ENCODE measurements at regions not wholly inside any gene's neighbourhood (a gene's known extent, or its start where the extent isn't known, plus 50 kb on each side); places are given as distances from the start of the nearest gene placed in this dataset.

- H3K36me3 ChIP-seq (ENCODE audit: control insufficient read depth in 2 of 2, insufficient read depth in 1 of 2, low read length in 2 of 2), result no peaks in the 10 kb centered on the region
- CTCF ChIA-PET, result no interaction called here
- H3K27ac ChIP-seq (ENCODE audit: extremely low read depth, low read depth, low read length), result no peak overlapping the region
- H3K9me3 ChIP-seq (ENCODE audit: control insufficient read depth, insufficient read depth, low read depth, low read length), result no peaks in the 10 kb centered on the region
- no peaks in the 10 kb centered on the region for H3K4me1 ChIP-seq (ENCODE audit: control insufficient read depth, insufficient read depth, low read length)
- POLR2A ChIA-PET, result no interaction called here
- TF ChIP-seq SETDB1 (IDR thresholded peaks at IDR 0.05; ENCODE audit: insufficient read length, low read length) (no peak), ZNF768 (tag by site-specific recombination; IDR thresholded peaks at IDR 0.05) (no peak), ZNF280D (tag by site-specific recombination; IDR thresholded peaks at IDR 0.05) (no peak), ZNF248 (tag by site-specific recombination; IDR thresholded peaks at IDR 0.05) (no peak), CTCF (tag by site-specific recombination; IDR thresholded peaks at IDR 0.05) (no peak), ZNF37A (tag by site-specific recombination; IDR thresholded peaks at IDR 0.05) (no peak), REPIN1 (tag by site-specific recombination; IDR thresholded peaks at IDR 0.05; ENCODE audit: low read depth) (no peak), ZNF747 (tag by site-specific recombination; IDR thresholded peaks at IDR 0.05) (no peak), TSHZ1 (tag by site-specific recombination; IDR thresholded peaks at IDR 0.05; ENCODE audit: borderline replicate concordance) (no peak), ZBTB11 (tag by site-specific recombination; conservative IDR thresholded peaks at IDR 0.05; ENCODE audit: low read depth) (no peak), ZNF837 (tag by site-specific recombination; IDR thresholded peaks at IDR 0.05) (no peak), ZNF324 (tag by site-specific recombination; IDR thresholded peaks at IDR 0.05) (no peak), ZBTB21 (tag by site-specific recombination; IDR thresholded peaks at IDR 0.05) (no peak), KLF7 (tag by site-specific recombination; IDR thresholded peaks at IDR 0.05; ENCODE audit: borderline replicate concordance) (no peak)
- H3K4me3 ChIP-seq (ENCODE audit: low read depth, low read length), result no peak overlapping the region
These were observed 269.4 kb upstream of the SMIM31 start for GRCh38 chr4:164484551-164484950.

GRCh38 chr4:164485136-164485535 lies 268.8 kb upstream of the SMIM31 start:
- CTCF ChIA-PET, result no interaction called here
- TF ChIP-seq ZNF529 (tag by site-specific recombination; IDR thresholded peaks at IDR 0.05; ENCODE audit: insufficient replicate concordance) (no peak), MZF1 (tag by site-specific recombination; IDR thresholded peaks at IDR 0.05; ENCODE audit: borderline replicate concordance) (no peak), ZBTB44 (tag by site-specific recombination; IDR thresholded peaks at IDR 0.05) (no peak), ZNF2 (tag by site-specific recombination; IDR thresholded peaks at IDR 0.05) (no peak), ZSCAN16 (tag by site-specific recombination; IDR thresholded peaks at IDR 0.05) (no peak), ZNF664 (tag by site-specific recombination; IDR thresholded peaks at IDR 0.05) (no peak), ZNF530 (tag by site-specific recombination; IDR thresholded peaks at IDR 0.05; ENCODE audit: low read depth) (no peak), ZNF362 (tag by site-specific recombination; IDR thresholded peaks at IDR 0.05) (no peak)

More at GRCh38 chr4:164485136-164485535, 268.8 kb upstream of the SMIM31 start:
- Histone ChIP-seq H3K27ac (ENCODE audit: extremely low read depth, low read depth, low read length) (no peak overlapping the region), H3K36me3 (ENCODE audit: control insufficient read depth in 2 of 2, insufficient read depth in 1 of 2, low read length in 2 of 2) (no peaks in the 10 kb centered on the region), H3K4me1 (ENCODE audit: control insufficient read depth, insufficient read depth, low read length) (no peaks in the 10 kb centered on the region), H3K9me3 (ENCODE audit: control insufficient read depth, insufficient read depth, low read depth, low read length) (no peaks in the 10 kb centered on the region), H3K4me3 (ENCODE audit: low read depth, low read length) (no peak overlapping the region)
- POLR2A ChIA-PET, result no interaction called here
